Aorta (tissue), 5 donors: ENCODE measurements at regions not wholly inside any gene's neighbourhood (a gene's known extent, or its start where the extent isn't known, plus 50 kb on each side); places are given as distances from the start of the nearest gene placed in this dataset.
"Not testable (repeated sequence)": the region's sequence is repeated elsewhere in the genome, so short reads cannot be mapped to it uniquely, and the experiment has no call there.

Experiments
- ATAC-seq: fragments of 200-7000 bp; cut with Tn5 transposase; one replicate; pipeline ENCODE4 v1.9.1; 2022; ENCODE audit warnings: moderate library complexity; ENCODE audit not compliant: low FRiP score
- DNase-seq, 2 donors: peaks; one replicate each; pipeline ENCODE4 v3.0.0-alpha.2; 2020
- H3K27ac ChIP-seq, 2 donors: one replicate each; pipeline ENCODE4 v1.5.1; 2013; ENCODE audit warnings: low read length in 2 of 2, mild to moderate bottlenecking in 2 of 2, moderate library complexity in 2 of 2, control low read depth in 1 of 2, inconsistent platforms in 1 of 2, low read depth in 1 of 2
- H3K27me3 ChIP-seq, 2 donors: one replicate each; pipeline ENCODE4 v1.6.1; 2013; ENCODE audit warnings: control low read depth in 1 of 2, low read length in 1 of 2, mild to moderate bottlenecking in 1 of 2, moderate library complexity in 1 of 2; ENCODE audit not compliant: insufficient read depth in 2 of 2, control insufficient read depth in 1 of 2
- H3K36me3 ChIP-seq, 2 donors: one replicate each; pipeline ENCODE4 v1.6.1; 2013; ENCODE audit warnings: control low read depth in 1 of 2, low read length in 1 of 2, mild to moderate bottlenecking in 1 of 2; ENCODE audit not compliant: insufficient read depth in 2 of 2, control insufficient read depth in 1 of 2
- H3K4me1 ChIP-seq, 2 donors: one replicate each; pipeline ENCODE4 v1.6.1; 2013; ENCODE audit warnings: low read length in 2 of 2, control low read depth in 1 of 2, mild to moderate bottlenecking in 1 of 2, moderate library complexity in 1 of 2; ENCODE audit not compliant: insufficient read depth in 2 of 2, control insufficient read depth in 1 of 2
- H3K4me3 ChIP-seq, 2 donors: one replicate each; pipeline ENCODE4 v1.5.1; 2013; ENCODE audit warnings: low read length in 2 of 2, control low read depth in 1 of 2, mild to moderate bottlenecking in 1 of 2
- H3K9me3 ChIP-seq: one replicate; pipeline ENCODE4 v1.6.1; 2013; ENCODE audit warnings: mild to moderate bottlenecking, low read length; ENCODE audit not compliant: control insufficient read depth
- WGBS, 2 donors: extraction: QIAGEN DNeasy Blood & Tissue Kit; methylation state at CpG; one replicate each; pipeline ENCODE4 v1.1.7; 2013; 5-methylcytosine and 5-hydroxymethylcytosine counted together
- intact Hi-C, 2 donors: fragments of 100-400 bp; cut with DNase I; formaldehyde crosslinking; loops; one replicate each; pipeline versions ENCODE4 v1.14.2 to v1.15.0; 2022
- donor health status: healthy with polysubstance abuse.
- donor health status: Bipolar disorder and iron deficiency.
- donor health status: DM: no; HTN: no; CAD: no.
- donor health status: DM: no; HTN: no; CAD: no.
- donor health status: DM: yes; HTN: yes; CAD: no.

GRCh38 chr14:61148742-61149350, 132.3 kb downstream of the TMEM30B start:
- Histone ChIP-seq H3K27ac (peak overlapping the region in 1 of 2 donors; percentile 30), H3K36me3 (no peaks in the 10 kb centered on the region), H3K9me3 (no peaks in the 10 kb centered on the region), H3K27me3 (no peaks in the 10 kb centered on the region), H3K4me3 (no peak overlapping the region), H3K4me1 (peaks cover 0 to 2% of the 10 kb centered on the region in 2 donors)
- intact Hi-C loops, result loop anchor here in 1 of 2 donors (5.0 kb wide), 2 partner anchors 38 to 47 kb away; no protein-coding TSS in a partner anchor
- DNase-seq, result no peak
- no peak for ATAC-seq
- WGBS, 2 donors, result 96 to 97% methylated on average over 4 of the region's 4 CpGs

- peak overlapping the region in 1 of 2 donors; percentile 64 for H3K27ac ChIP-seq
- H3K27me3 ChIP-seq, result no peaks in the 10 kb centered on the region
- no peak for ATAC-seq
- H3K4me1 ChIP-seq, result peaks cover 0 to 2% of the 10 kb centered on the region in 2 donors
- H3K4me3 ChIP-seq, result no peak overlapping the region
- intact Hi-C loops, result loop anchor here in 1 of 2 donors (5.0 kb wide), 2 partner anchors 39 to 46 kb away; no protein-coding TSS in a partner anchor
- no peaks in the 10 kb centered on the region for H3K9me3 ChIP-seq
- 34 to 40% methylated on average over 21 of the region's 21 CpGs for WGBS, 2 donors
- peak in 1 of 2 donors; percentile 80 for DNase-seq
- no peaks in the 10 kb centered on the region for H3K36me3 ChIP-seq
Observed at GRCh38 chr14:61147831-61148549, 133.1 kb downstream of the TMEM30B start.

DNA sequence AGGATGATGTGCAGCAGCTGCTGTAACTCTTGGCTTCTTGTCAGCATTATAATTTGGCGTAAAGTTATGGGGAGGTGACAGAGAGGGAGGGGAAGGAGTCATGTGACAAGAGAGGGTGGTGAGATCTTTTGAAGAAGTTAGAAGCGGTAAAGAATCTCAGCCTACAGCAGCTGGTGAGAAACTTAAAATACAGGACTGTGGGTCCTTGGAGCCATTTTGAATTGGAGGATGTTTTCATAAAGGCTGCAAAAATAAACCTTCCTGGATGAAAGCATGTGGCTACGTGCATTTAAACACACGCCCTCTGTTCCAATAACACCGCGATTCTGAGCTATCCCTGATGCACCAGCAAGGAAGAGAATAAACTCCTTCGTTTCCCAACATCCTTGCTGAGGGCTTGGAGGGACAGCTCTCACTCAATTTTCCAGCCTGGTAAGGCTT, 133.7 kb downstream of the TMEM30B start:
- H3K4me1 ChIP-seq, result peaks cover 0 to 2% of the 10 kb centered on the region in 2 donors

GRCh38 chr14:61146899-61147298, 134.2 kb downstream of the TMEM30B start:
- H3K27me3 ChIP-seq, result no peaks in the 10 kb centered on the region
- H3K9me3 ChIP-seq, result no peaks in the 10 kb centered on the region
- H3K4me1 ChIP-seq, result peaks cover 0 to 2% of the 10 kb centered on the region in 2 donors
- H3K36me3 ChIP-seq, result no peaks in the 10 kb centered on the region
- ATAC-seq (no peak), DNase-seq (no peak)
- peak overlapping the region in 1 of 2 donors; percentile 92 for H3K27ac ChIP-seq
- intact Hi-C loops, result loop anchor here in 1 of 2 donors (5.0 kb wide), 2 partner anchors 40 to 45 kb away; no protein-coding TSS in a partner anchor
- 96 to 99% methylated on average over 1 of the region's 1 CpG for WGBS, 2 donors
- H3K4me3 ChIP-seq, result no peak overlapping the region

More for the DNA sequence above, 133.7 kb downstream of the TMEM30B start:
- Histone ChIP-seq H3K27me3 (no peaks in the 10 kb centered on the region), H3K36me3 (no peaks in the 10 kb centered on the region), H3K27ac (peak overlapping the region in 1 of 2 donors; percentile 64), H3K4me3 (no peak overlapping the region), H3K9me3 (no peaks in the 10 kb centered on the region)
- ATAC-seq (no peak), DNase-seq (no peak)
- intact Hi-C loops, result loop anchor here in 1 of 2 donors (5.0 kb wide), 2 partner anchors 40 to 45 kb away; no protein-coding TSS in a partner anchor
- 54 to 69% methylated on average over 7 of the region's 7 CpGs for WGBS, 2 donors

DNA sequence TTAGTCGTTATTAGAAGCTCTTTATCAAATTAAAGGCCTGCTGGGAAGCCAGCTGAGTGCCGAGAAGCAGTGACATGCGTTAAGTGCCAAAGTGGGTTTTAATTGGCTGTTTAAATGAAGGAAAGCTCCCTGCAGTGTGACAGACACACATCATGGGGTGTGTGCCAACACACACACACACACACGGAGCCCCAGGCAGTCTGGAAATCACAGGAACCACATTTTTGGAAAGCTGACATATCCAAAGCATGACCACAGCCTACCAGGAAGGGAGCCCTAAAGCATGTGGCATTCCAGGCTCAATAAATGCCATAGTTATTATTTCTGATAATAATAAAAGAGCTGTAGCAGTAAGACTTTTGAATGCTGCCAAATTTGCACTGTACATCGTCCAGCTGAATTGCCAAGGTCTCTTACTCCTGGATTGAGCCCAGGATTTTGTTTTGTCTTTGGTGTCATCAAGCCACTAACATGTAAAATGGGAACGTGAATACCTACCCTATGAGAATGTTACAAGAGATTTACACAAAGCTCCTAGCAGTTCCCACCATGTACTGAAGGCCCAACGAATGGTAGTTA, 135.1 kb downstream of the TMEM30B start:
- Histone ChIP-seq H3K4me1 (peaks cover 0 to 2% of the 10 kb centered on the region in 2 donors), H3K9me3 (no peaks in the 10 kb centered on the region), H3K36me3 (no peaks in the 10 kb centered on the region), H3K27ac (peak overlapping the region; percentile 61 to 92), H3K27me3 (no peaks in the 10 kb centered on the region), H3K4me3 (no peak overlapping the region)
- intact Hi-C loops, result loop anchor here (2.0 to 5.0 kb wide), 4 partner anchors 33 to 44 kb away; no protein-coding TSS in a partner anchor
- ATAC-seq (peak; percentile 61), DNase-seq (peak in 1 of 2 donors; percentile 64)
- 6 to 9% methylated on average over 7 of the region's 7 CpGs for whole genome bisulfite sequencing, 2 donors

DNA sequence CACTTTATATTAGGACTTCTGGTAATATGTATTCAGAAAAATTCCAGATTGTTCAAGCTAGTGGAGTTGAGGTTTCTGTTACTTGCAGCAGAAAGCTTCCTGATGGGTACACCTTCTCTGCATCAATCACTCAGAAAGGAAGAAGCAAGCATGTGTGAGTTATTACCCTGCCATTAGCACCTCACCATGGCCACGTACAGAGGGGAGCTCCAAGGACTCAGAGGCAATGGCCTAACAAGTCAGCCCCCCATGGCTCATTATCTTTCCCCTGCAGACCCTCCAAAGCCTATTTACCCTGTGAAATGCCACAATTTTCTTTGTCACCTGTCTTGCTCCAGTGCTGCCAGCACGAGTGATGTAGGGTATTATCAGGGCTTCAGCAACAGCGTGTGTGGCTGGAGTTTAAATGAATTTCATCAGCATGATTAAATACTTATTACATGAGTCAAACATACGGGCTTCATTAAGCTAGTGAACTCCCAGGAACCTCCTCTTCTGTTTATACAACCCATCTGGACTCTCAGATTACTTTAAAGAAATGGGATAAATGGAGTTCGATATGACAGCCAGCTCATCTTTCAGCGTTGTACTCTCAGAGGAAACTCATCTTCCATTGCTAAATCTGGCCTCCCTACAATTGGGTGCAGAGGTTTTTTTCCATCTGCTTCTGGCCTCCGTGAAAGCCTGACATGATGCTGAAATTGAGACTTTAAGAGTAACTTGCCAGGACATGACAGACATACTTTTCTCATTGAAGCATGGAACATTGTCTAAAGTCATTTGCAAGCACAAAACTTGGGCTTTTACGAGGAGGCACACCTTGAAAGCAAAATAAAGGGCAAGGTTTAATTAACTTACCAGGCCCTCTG, 135.9 kb downstream of the TMEM30B start:
- Histone ChIP-seq H3K4me3 (no peak overlapping the region), H3K36me3 (no peaks in the 10 kb centered on the region), H3K9me3 (no peaks in the 10 kb centered on the region), H3K4me1 (peaks cover 0 to 2% of the 10 kb centered on the region in 2 donors), H3K27ac (peak overlapping the region; percentile 61 to 92), H3K27me3 (no peaks in the 10 kb centered on the region)
- intact Hi-C loops, result loop anchor here (2.0 to 5.0 kb wide), 4 partner anchors 34 to 43 kb away; no protein-coding TSS in a partner anchor
- 17 to 19% methylated on average over 8 of the region's 8 CpGs for WGBS, 2 donors
- DNase-seq (no peak), ATAC-seq (peak; percentile 55)

- not testable (repeated sequence) for H3K36me3 ChIP-seq, DNase-seq, H3K27me3 ChIP-seq, H3K9me3 ChIP-seq, H3K4me1 ChIP-seq, H3K27ac ChIP-seq, ATAC-seq, H3K4me3 ChIP-seq
- intact Hi-C loops, result loop anchor here (2.0 to 5.0 kb wide), 4 partner anchors 34 to 43 kb away; no protein-coding TSS in a partner anchor
- WGBS, 2 donors, result 89 to 98% methylated on average over 7 of the region's 7 CpGs
Observed at GRCh38 chr14:61144117-61145033, 136.8 kb downstream of the TMEM30B start.
